ENCODE measurements at regions not wholly inside any gene's neighbourhood (a gene's known extent, or its start where the extent isn't known, plus 50 kb on each side); places are given as distances from the start of the nearest gene placed in this dataset.

- H3K9me3 ChIP-seq = no peaks in the 10 kb centered on the region
- no peaks in the 10 kb centered on the region for H3K36me3 ChIP-seq
- H3K4me3 ChIP-seq = no peak overlapping the region
- intact Hi-C loops (cut with DNase I) = no loop called here
- no peaks in the 10 kb centered on the region for H3K27me3 ChIP-seq
- DNase-seq (ENCODE audit: extremely low spot score in 2 of 2) = no peak
- H3K4me1 ChIP-seq = no peaks in the 10 kb centered on the region
- no peak for TF ChIP-seq POLR2AphosphoS5 (IDR thresholded peaks at IDR 0.05; ENCODE audit: insufficient read depth in 1 of 2, low read depth in 1 of 2)
- TF ChIP-seq POLR2A (IDR thresholded peaks at IDR 0.05) = no peak
- TF ChIP-seq CTCF (IDR thresholded peaks at IDR 0.05) = no peak
- H3K27ac ChIP-seq = no peak overlapping the region
These were observed 101.8 kb upstream of the NLRP1 start for GRCh38 chr17:5686074-5686635.

DNA sequence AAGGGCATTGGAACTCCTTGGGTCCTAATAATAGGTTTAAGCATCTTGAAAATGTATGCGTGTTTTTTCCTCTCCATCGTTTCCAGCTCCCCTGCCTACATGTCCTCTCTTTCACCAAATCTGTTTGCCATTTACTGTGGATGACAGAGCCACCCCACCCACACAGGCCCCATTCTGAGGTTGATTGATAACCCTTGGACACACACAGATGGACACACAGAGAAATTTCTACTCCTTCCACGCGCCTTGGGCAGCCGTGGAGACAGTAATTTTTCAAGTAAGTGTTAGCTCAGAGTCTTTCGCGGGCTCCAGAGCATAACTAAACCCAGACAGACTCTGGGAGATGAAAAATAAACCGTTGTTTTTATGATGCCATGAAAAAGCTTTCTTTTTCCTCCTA is 103.3 kb upstream of the NLRP1 start:
- H3K36me3 ChIP-seq = no peaks in the 10 kb centered on the region
- no peak overlapping the region for H3K4me3 ChIP-seq
- H3K4me1 ChIP-seq = no peaks in the 10 kb centered on the region
- H3K9me3 ChIP-seq = no peaks in the 10 kb centered on the region
- intact Hi-C loops (cut with DNase I) = no loop called here
- H3K27ac ChIP-seq = no peak overlapping the region
- no peak for DNase-seq (ENCODE audit: extremely low spot score in 2 of 2)
- no peaks in the 10 kb centered on the region for H3K27me3 ChIP-seq
- TF ChIP-seq POLR2A (IDR thresholded peaks at IDR 0.05) = no peak
- TF ChIP-seq POLR2AphosphoS5 (IDR thresholded peaks at IDR 0.05; ENCODE audit: insufficient read depth in 1 of 2, low read depth in 1 of 2) = no peak

DNA sequence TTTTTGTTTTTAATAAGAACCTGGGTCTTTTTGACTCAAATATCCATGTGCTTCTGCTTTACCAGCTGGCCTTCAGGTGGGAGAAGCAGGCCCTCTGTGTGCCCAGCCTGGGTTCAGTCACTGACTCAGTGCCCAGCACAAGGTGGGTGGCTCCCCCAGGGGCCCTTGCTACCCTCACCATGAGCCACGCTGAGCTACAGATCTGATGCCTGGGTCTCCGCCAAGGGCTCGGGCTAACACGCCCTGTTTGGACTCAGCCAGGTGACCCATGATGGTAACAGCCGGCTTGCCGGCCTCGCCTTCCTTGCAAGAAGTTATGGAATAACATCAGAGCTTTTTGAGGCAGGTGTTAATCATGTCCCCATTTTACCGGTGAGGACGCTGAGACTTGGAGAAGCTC is 109.5 kb upstream of the NLRP1 start:
- Histone ChIP-seq H3K4me3 (no peak overlapping the region), H3K36me3 (no peaks in the 10 kb centered on the region), H3K27ac (no peak overlapping the region), H3K9me3 (no peaks in the 10 kb centered on the region), H3K27me3 (no peaks in the 10 kb centered on the region), H3K4me1 (no peaks in the 10 kb centered on the region)
- TF ChIP-seq POLR2AphosphoS5 (IDR thresholded peaks at IDR 0.05; ENCODE audit: insufficient read depth in 1 of 2, low read depth in 1 of 2) (no peak), POLR2A (IDR thresholded peaks at IDR 0.05) (no peak), CTCF (IDR thresholded peaks at IDR 0.05) (no peak)
- intact Hi-C loops (cut with DNase I) = no loop called here
- DNase-seq (ENCODE audit: extremely low spot score in 2 of 2) = no peak

DNA sequence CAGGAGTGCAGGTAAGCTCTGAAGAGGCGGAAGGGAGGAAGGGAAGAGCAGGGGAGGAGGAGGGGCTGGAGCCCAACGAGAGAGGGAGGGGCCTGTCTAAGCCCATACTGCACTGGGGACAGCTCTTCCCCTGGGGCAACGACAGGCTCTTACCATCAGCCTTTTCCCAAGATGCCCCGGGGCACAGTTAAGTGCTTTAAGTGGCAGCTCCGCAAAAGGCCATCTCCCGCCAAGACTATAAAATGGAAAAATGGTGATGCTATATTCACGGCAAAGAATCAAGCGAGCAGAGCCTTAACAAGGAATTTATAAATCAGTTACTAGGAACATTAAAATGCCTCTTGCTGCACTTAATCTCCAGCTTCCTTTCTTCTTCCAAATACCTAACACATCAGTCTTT is 110.2 kb upstream of the NLRP1 start:
- no peak for DNase-seq (ENCODE audit: extremely low spot score in 2 of 2)
- Histone ChIP-seq H3K27me3 (no peaks in the 10 kb centered on the region), H3K4me3 (no peak overlapping the region), H3K27ac (no peak overlapping the region), H3K9me3 (no peaks in the 10 kb centered on the region), H3K4me1 (no peaks in the 10 kb centered on the region), H3K36me3 (no peaks in the 10 kb centered on the region)
- intact Hi-C loops (cut with DNase I) = no loop called here
- TF ChIP-seq POLR2AphosphoS5 (IDR thresholded peaks at IDR 0.05; ENCODE audit: insufficient read depth in 1 of 2, low read depth in 1 of 2) (no peak), POLR2A (IDR thresholded peaks at IDR 0.05) (no peak), CTCF (IDR thresholded peaks at IDR 0.05) (no peak)

DNA sequence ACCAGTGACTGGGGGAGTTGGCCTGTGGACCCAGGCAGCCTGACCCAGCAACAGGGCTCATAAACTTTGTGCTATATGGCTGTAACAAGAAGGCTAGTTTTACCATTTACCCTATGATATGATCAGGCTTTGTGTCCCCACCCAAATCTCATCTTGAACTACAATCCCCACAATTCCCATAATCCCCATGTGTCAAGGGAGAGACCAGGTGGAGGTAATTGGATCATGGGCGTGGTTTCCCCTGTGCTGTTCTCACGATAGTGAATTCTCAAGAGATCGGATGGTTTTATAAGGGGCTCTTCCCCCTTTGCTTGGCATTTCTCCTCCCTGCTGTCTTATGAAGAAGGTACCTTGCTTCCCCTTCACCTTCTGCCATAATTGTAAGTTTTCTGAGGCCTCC is 111.2 kb upstream of the NLRP1 start:
- DNase-seq (ENCODE audit: extremely low spot score in 2 of 2) = no peak
- Histone ChIP-seq H3K27me3 (no peaks in the 10 kb centered on the region), H3K4me1 (no peaks in the 10 kb centered on the region)

More for the DNA sequence above, 111.2 kb upstream of the NLRP1 start:
- no peak for TF ChIP-seq CTCF (IDR thresholded peaks at IDR 0.05)
- no peak for TF ChIP-seq POLR2A (IDR thresholded peaks at IDR 0.05)
- TF ChIP-seq POLR2AphosphoS5 (IDR thresholded peaks at IDR 0.05; ENCODE audit: insufficient read depth in 1 of 2, low read depth in 1 of 2) = no peak
- intact Hi-C loops (cut with DNase I) = no loop called here
- no peak overlapping the region for H3K27ac ChIP-seq
- no peak overlapping the region for H3K4me3 ChIP-seq
- no peaks in the 10 kb centered on the region for H3K36me3 ChIP-seq
- no peaks in the 10 kb centered on the region for H3K9me3 ChIP-seq
